HG03469 (cell line): ENCODE measurements at regions not wholly inside any gene's neighbourhood (a gene's known extent, or its start where the extent isn't known, plus 50 kb on each side); places are given as distances from the start of the nearest gene placed in this dataset.
"Not testable (repeated sequence)": the region's sequence is repeated elsewhere in the genome, so short reads cannot be mapped to it uniquely, and the experiment has no call there.

Experiments
- ATAC-seq: cut with Tn5 transposase; IDR thresholded peaks from one replicate; pipeline ENCODE4 v1.9.1; 2021; ENCODE audit warnings: mild to moderate bottlenecking, moderate library complexity, moderate number of reproducible peaks; ENCODE audit not compliant: unreplicated experiment

DNA sequence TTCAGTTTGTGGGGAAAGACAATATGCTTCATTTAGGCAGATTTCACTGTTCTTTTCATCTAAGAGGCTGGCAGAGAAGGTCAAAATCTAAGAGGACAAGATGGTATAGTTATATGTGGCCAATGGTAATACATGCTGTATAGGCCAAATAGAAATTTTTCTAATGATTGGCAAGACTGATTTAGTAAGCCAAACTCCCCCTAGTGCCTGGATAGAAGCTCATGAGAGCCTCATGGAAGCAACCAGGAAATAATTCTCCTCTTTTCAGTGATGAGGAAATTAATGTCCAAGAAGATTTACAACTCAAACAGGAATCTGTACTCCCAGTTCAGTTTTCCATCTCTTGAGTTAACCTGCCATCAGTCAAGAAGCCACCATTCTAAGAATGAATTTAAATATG lies 253.6 kb upstream of the PHF14 start:
- no peak for ATAC-seq

DNA sequence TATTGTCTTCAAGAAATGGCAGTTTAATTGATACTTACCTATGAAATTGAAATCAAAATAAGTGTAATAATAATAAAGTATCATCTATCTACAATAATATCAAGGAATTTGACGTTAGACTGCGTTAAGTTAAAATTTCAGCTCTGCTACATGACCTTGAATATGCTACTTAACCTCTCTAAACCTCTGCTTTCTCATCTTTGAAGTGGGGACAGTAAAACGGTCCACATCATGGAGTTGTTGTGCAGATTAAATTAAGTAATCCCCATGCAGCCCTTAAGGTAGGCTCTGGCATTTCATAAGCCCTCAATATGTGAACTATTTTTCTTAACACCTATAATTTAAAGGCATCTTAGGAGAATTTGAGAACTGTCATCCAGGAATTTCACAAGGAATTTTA lies 252.4 kb upstream of the PHF14 start:
- ATAC-seq = no peak

DNA sequence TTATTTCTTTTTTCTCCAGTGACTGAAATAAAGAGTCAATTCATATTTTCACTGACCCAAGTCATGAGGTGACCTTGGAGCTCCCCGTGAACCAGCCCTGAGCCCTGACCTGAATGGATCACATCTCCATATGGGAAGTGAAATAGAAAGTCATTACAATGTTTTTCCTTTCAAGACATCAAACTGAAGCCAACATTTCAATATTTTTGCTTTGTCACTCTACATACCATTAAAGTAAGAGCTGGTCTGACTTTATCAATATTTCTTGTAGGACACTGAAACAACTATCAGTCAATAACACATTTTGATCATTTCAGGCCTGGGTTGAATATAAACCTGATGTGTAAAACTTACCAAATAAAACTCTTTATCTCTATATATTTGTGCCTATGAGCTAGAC lies 249.8 kb upstream of the PHF14 start:
- no peak for ATAC-seq

DNA sequence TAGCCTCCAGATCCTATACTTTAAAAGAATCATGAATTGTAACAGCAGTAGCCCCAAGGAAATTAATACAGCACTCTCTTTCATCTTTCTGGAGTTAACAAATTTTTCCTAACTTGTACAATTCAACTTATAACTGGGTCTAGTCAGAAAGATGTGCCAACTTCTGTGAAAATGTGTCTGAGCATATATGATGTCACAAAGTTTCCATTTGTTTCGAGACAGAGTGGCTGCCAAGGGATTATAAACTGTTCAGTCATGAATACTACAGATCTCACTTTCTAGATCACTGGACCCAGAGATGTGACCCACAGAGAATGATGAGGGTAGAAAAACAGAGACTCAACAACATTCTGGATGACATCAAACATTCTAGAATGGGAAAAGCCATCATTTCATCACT lies 249.2 kb upstream of the PHF14 start:
- ATAC-seq = no peak

DNA sequence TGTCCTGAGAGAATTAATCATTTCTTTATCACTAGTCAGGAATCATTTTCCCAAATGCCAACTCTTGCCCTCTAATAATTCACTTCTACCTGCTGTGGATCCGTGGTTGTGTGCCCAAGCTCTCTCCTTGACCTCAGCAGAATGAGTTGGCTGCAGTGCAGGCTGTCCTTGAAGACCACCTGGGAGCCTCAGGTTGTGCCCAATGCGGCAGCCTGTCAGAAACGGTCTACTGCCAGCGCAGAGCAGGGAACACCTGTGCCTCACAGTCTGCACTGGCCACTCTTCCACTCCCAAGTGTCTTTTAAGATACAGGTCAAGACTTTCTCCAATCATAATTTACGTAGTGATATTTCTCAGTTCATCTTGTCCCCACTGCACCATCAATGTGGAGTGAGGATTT lies 246.0 kb upstream of the PHF14 start:
- no peak for ATAC-seq

DNA sequence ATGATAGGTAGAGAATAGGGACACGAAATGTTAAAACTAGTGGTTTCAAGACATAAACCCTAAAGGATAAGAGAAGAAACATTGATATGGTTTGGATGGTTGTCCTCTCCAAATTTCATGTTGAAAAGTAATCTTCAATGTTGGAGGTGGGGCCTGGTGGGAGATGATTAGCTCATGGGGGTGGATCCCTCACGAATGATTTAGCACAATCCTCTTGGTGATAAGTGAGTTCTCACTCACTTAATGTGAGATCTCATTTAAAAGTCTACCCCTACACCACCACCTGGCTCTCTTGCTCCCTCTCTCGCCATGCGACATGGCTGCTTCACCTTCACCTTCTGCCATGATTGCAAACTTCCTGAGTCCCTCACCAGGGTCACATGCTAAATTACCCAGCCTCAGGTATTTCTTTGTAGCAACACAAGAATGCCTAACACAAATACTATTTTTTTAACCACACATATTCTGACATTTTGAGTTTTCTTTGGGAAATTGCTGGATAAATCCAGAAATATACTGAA lies 242.4 kb upstream of the PHF14 start:
- ATAC-seq = no peak

DNA sequence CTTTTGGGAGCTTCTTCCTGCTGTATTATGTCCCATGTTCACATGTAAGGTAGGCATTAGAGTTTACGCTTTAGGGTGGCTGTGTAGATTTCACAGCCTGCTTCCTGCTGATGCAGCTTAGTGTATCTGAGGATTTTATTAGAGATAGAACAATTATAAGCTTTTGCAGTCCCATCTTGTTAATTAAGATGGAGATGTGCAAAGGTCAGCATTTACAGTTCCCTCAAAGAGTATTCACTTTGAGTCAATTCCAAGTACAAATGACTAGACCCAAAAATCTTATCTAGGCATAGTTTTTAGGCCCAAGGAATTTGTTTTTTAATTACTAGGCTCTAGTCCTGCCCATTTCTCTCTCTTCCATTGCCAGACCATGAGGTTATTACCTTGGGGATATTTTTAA lies 239.9 kb upstream of the PHF14 start:
- no peak for ATAC-seq

DNA sequence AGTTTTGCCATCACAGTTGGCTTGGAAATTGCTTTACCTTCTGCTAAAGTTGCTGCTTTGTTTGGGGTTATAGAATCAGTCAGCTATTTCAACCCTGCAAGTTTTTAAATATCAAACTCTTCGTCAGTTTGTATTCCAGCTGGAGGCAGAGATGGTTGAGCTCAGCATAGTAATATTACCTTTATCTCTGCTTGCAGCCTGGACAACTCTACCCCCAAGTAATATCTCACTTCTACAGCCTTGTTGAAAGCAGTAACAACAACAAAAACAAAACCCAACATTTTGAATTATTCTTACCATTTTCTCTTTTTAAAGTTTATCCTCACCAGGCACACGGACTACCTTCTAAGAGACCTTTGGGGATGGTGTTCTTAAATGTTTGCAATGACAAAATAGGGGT lies 239.1 kb upstream of the PHF14 start:
- ATAC-seq = no peak

DNA sequence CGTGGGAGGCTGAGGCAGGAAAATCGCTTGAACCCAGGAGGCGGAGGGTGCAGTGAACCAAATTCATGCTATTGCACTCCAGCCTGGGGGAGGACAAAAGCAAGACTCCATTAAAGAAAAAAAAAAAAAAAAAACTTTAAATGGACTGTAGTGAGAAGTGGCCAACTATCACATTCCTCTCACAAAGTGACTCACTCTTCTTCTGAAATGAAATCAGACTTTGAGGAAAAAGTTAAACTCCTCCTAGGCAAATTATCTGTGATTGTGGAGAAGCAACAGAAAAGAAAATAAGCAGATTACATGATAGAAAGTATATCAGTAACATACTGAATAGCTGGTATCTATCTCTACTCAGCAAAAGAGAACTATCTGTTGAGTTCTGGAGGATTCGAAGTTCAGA lies 234.3 kb upstream of the PHF14 start:
- no peak for ATAC-seq

DNA sequence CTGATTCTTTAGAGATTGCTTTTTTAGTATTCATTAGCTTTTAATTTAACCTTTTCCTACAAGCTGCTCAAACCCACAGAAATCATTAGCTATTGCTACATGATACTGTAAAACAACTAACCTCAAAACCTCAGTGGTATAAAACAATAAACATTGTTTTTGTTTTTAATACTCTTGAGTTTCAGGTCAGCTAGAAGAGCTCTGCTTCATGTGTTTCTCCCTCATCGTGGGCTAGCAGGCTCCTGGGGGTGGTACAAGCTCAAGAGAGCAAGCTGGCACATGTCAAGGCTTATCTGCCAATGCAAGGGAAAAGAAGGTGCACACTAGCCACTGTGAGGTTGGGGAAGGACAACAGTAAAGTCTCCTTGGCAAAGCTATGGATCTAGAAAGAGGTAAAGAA lies 232.9 kb upstream of the PHF14 start:
- no peak for ATAC-seq

DNA sequence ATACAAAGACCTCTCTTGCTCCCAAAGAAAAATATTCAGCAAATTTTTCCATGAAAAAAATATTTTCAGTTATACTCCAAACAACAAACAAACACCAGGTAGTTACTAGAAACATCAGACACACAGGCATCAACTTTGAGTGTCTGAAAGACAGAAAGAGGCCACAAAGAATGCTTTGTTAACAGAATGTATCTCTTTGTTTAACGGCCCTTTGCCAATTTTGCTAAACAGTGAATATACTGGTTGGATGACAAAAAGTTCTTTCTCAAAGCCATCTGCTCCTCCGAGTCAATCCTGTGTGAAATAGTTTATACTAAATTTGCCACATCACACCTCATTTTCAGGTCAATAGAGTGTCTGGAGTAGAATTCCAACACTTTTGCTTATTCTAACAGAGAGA lies 216.7 kb upstream of the PHF14 start:
- ATAC-seq = no peak

DNA sequence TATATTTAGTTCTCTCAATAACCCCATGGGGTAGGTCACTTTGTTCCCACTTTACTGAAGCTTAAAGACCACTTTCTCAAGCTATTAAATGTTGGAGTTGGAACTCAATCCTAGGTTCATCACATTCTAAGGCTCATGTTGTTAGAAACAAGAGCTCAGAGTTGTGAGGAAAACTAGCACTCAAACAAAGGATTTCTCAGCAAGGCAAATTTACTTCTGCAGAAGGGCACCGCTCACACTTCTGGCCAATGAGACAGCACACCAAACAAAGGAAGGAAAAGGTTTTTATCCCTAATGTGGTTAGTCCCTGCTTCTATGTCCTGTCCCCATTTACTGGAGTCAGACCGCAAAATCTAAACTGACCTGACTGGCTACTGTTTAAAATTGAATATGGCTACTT lies 214.6 kb upstream of the PHF14 start:
- no peak for ATAC-seq

DNA sequence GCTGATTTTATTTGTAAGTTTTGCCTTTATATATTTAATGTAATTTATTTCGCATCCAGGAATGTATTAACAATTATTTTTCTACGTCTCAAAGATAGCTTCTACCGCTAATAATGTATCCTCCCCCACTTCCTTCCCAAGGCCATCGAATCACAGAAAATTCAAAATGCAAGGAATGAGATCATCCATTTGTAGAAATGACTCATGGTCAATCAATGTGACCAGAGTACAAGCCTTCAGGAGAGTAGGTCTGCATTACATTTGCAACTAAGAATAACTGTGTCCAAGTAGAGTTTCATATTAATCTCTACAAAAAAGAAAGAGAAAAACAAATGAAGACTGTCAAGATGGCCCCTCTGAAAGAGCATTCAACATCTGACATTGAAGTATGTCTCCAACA lies 205.9 kb upstream of the PHF14 start:
- no peak for ATAC-seq

DNA sequence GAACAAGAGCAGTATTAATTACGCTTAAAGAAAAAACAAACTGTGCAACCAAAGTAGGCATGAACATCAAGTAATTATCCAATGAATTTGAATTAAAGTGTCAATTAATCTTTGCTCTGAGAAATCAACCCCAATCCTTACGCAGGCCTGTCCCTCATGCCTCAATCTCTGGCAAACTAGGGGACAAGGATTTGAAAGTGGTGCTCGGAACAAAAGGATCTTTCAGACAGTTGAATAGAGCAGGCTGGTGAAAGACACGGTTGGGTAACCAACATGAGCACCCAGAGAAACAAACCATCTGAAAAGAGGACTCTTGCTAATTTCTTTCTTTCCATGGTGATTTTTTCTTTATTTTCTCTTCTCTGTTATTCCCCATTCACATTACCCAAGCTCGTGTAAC lies 203.5 kb upstream of the PHF14 start:
- no peak for ATAC-seq

DNA sequence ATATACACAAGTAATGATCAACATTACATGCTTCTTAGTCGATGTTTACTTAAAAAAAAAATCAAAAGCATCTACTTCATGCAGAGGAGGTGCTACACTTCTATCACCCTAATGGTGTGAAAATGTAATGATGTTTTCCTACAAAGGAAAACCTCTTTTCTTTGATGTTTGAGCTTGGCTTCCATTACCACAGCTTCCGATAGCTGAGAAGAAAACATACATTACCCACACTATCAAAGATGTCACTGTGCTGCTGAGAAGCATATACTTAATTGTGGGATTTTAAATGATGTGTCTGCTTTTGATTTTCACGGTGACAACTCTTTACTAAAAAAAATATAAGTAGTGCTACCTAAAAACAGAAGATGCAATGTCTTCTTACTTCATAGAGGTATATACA lies 200.2 kb upstream of the PHF14 start:
- no peak for ATAC-seq

DNA sequence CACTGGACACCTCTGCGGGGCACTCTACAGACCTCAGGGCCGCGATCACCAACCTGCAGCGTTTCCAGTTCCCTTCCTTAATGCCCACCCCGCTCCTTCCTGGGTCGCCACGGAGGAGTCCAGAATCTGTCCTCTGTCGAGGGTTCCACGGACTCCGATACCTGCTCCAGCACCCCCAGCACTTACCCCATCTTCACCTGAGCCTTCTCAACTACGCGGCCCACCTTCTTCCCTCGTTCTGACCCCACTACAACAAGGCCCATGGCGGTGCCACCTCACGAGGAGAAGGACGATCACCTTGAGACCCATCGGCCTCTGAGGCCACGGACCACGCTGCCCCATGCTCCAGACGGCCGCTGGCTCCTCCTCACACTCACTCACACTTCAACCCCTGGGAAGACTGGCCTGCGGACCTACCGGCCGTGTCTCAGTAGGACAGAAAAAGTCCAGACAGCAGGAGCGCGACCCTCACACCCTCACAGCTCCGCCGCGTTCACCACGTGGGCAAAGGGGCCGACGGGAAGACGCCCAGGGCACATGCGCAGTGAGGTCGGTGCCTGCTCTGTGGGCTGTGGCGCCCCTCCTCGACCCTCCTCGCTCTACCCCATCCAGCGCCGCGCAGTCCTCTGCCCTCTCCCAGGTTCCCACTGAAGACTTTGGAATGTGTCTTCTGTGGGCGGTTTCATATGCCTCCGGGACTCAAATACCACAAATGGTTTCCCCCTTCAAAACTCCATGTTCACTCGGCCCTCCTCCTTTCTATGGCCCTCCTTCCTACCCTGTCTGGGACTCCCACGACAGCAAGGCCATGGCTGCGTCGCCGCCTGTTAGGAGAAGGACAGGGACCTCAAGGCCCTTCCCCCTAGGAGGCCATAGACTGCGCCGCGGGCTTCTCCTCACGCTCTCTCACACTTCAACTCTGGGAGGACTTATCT lies 193.9 kb upstream of the PHF14 start:
- no peak for ATAC-seq

DNA sequence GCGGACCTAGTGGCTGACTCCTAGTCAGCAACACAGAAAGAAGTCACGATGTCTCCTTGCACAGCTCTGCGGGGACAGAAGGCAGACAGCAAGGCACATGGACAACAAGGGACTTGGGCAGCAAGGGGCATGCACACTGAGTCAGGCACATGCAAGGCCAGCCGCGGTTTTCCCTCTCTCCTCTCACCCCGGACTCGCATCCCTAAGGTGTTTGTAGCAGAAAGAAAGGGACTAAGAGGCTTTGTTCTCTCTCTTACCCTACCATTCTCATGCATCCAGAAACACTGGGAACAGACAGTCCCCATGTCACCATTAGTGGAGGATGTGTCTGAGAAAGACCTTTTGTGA lies 193.3 kb upstream of the PHF14 start:
- ATAC-seq = no peak

DNA sequence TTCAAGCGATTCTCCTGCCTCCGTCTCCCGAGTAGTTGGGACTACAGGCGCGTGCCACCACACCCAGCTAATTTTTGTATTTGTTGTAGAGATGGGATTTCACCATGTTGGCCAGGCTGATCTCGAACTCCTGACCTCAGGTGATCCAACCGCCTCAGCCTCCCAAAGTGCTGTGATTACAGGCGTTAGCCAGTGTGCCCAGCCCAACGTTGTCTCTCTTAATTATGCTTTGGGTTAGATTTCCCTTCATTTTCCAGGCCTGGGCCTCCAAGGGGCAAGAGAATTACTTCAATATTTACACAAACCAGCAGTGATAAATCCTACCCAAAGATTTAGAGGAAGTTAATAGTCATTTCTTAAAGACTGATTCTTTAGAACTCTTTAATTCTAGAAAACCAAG lies 186.7 kb upstream of the PHF14 start:
- not testable (repeated sequence) for ATAC-seq

DNA sequence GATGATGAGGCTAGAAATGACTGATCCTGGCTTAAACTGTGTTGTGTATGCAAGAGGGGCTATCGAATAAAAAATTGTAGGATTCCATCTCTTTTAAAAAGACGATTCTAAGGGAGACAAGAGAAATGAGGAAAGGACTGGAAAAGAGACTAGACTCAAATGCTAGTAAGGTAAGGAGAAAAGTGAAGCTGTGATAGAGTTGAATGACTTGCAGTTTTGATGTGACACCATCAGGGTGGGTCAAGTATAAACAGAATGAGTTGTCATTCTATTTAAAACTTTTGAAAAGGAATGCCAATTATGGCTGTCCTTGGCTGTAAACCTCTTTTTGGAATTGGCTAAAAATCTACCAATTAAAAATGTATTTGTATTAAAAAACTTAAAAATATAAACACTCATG lies 184.5 kb upstream of the PHF14 start:
- no peak for ATAC-seq

DNA sequence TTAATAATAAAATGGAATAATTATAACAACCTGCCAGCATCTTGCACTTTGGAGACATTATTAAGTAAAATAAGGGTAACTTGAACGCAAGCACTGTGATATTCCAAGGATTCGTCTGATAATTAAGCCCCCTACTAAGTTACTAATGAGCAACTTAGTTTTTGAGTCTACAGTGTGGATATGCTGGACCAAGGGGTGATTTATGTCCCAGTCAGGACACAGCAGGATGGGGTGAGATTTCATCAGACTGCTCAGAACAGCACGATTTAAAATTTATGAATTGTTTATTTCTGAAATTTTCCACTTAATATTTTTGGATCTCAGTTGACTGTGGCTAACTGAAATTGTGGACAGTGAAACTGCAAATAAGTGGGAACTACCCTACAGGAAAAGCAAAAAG lies 182.8 kb upstream of the PHF14 start:
- no peak for ATAC-seq

DNA sequence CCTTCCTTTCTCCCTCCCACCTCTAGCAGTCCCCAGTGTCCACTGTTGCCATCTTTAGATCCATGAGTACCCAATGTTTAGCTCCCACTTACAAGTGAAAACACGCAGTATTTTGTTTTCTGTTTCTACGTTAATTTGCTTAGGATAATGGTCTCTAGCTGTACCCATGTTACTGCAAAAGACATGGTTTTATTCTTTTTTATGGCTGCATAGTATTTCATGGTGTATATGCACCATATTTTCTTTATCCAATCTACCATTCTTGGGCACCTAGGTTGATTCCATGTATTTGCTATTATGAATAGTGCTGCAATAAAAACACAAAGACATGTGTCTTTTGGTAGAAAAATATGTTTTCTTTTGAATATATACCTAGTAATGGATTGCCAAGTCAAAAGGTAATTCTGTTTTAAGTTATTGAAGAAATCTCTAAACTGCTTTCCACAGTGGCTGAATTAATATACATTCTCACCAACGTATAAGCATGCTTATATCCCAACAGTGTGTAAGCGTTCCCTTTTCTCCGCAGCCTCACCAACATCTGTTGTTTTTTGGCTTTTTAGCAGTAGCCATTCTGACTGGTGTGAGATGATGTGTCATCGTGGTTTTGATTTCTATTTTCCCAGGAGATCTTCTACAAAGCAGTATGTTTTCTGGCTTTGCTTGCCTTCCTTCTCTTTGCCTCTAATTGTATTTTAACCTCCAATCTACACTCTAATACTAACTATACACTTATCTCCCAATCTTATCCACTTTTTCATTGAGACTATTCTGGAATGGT lies 179.5 kb upstream of the PHF14 start:
- ATAC-seq = no peak

DNA sequence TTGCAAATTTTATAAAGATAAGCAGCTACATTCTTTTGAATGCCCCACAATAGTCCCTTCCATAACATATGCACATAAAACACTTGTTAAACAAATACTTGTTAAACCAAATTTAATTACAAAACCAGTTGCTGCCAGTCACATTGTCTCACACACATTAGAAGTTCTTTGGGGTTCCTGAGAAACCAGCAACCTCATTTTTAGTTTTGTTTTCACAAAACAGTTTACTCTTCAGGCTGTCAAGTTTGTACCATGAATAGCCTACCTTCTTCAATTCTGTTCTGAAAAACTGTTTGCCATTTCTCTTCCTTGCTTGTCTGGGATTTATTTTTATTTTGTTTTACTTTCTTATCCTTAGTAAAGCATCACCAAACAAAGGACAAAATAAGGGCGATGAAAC lies 176.5 kb upstream of the PHF14 start:
- ATAC-seq = no peak
